ENCODE measurements at regions not wholly inside any gene's neighbourhood (a gene's known extent, or its start where the extent isn't known, plus 50 kb on each side); places are given as distances from the start of the nearest gene placed in this dataset.
A peak's percentile ranks its signal among the peaks of the same experiment; 100 is the strongest.
"Not testable (repeated sequence)": the region's sequence is repeated elsewhere in the genome, so short reads cannot be mapped to it uniquely, and the experiment has no call there.

- H4K91ac ChIP-seq (ENCODE audit: insufficient read depth, low read depth, low read length); CTCF ChIA-PET; H2BK120ac ChIP-seq (ENCODE audit: low read depth, low read length); H3K9ac ChIP-seq (ENCODE audit: low read depth, low read length); H3K4me1 ChIP-seq (ENCODE audit: control insufficient read depth, insufficient read depth, low read length); H3K4me2 ChIP-seq (ENCODE audit: low read depth, low read length); H3K27me3 ChIP-seq (ENCODE audit: control insufficient read depth, insufficient read depth, low read length); H3K79me1 ChIP-seq (ENCODE audit: low read depth in 1 of 2, low read length in 2 of 2); POLR2A ChIA-PET (ENCODE audit: unreplicated experiment); dilution Hi-C loops (cut with HindIII; ENCODE audit: low sequenced_read_pairs, unreplicated experiment); H3K4ac ChIP-seq (ENCODE audit: low read depth, low read length); H3K27ac ChIP-seq (ENCODE audit: insufficient read depth, low read length); H2AK5ac ChIP-seq (ENCODE audit: low read depth, low read length); H4K8ac ChIP-seq (ENCODE audit: low read depth in 2 of 2, low read length in 2 of 2); intact Hi-C loops (cut with micrococcal nuclease); H3K9me1 ChIP-seq (ENCODE audit: insufficient read depth, low read length); in situ Hi-C loops (cut with MboI; ENCODE audit: low sequenced_read_pairs); H2BK15ac ChIP-seq (ENCODE audit: low read depth, low read length); H3K18ac ChIP-seq (ENCODE audit: low read depth, low read length); ATAC-seq (ENCODE audit: low read depth); H2BK5ac ChIP-seq (ENCODE audit: low read depth, low read length, poor library complexity, severe bottlenecking); H3K23ac ChIP-seq (ENCODE audit: low read depth, low read length); H3K4me3 ChIP-seq (ENCODE audit: insufficient read depth, low read depth, low read length); H3K14ac ChIP-seq (replicated peaks; ENCODE audit: low read depth, low read length); BruUV-seq (replicated peaks); H3K36me3 ChIP-seq (ENCODE audit: control insufficient read depth, insufficient read depth, low read length); H3K56ac ChIP-seq (ENCODE audit: extremely low read depth, insufficient read depth, low read length); H2BK20ac ChIP-seq (ENCODE audit: low read depth, low read length); H4K20me1 ChIP-seq (ENCODE audit: insufficient read depth, low read length); H2AFZ ChIP-seq (replicated peaks; ENCODE audit: low read length, poor library complexity); H2AK9ac ChIP-seq (replicated peaks; ENCODE audit: low read depth, low read length, poor library complexity); DNase-seq; H4K5ac ChIP-seq (ENCODE audit: low read depth, low read length): not testable (repeated sequence)
- 0 out of 2 replicates have a peak, but pooled peaks have one; percentile 8 for TF ChIP-seq CEBPB (IDR thresholded peaks at IDR 0.05; ENCODE audit: low read depth, low read length)
- peaks cover 51% of the 10 kb centered on the region for H3K9me3 ChIP-seq (ENCODE audit: control insufficient read depth, insufficient read depth, low read length)
- 61% methylated on average over 1 of the region's 4 CpGs; no CpG with 5 or more reads in 1 of the 2 experiments for WGBS, 2 experiments (ENCODE audit: extremely low coverage in 2 of 2, insufficient read length in 1 of 2)
These were observed 102.9 kb upstream of the TPTE start for GRCh38 chr21:10418250-10419048.

GRCh38 chr21:10421199-10421598 lies 100.2 kb upstream of the TPTE start:
- H3K14ac ChIP-seq (replicated peaks; ENCODE audit: low read depth, low read length); H3K36me3 ChIP-seq (ENCODE audit: control insufficient read depth, insufficient read depth, low read length); H2BK120ac ChIP-seq (ENCODE audit: low read depth, low read length); H2AFZ ChIP-seq (replicated peaks; ENCODE audit: low read length, poor library complexity); H4K91ac ChIP-seq (ENCODE audit: insufficient read depth, low read depth, low read length); DNase-seq; H3K23ac ChIP-seq (ENCODE audit: low read depth, low read length); H4K5ac ChIP-seq (ENCODE audit: low read depth, low read length); H2AK9ac ChIP-seq (replicated peaks; ENCODE audit: low read depth, low read length, poor library complexity); H2BK20ac ChIP-seq (ENCODE audit: low read depth, low read length); H2BK5ac ChIP-seq (ENCODE audit: low read depth, low read length, poor library complexity, severe bottlenecking); H3K4me2 ChIP-seq (ENCODE audit: low read depth, low read length); intact Hi-C loops (cut with micrococcal nuclease); H3K4me3 ChIP-seq (ENCODE audit: insufficient read depth, low read depth, low read length); H2AK5ac ChIP-seq (ENCODE audit: low read depth, low read length); H2BK15ac ChIP-seq (ENCODE audit: low read depth, low read length); dilution Hi-C loops (cut with HindIII; ENCODE audit: low sequenced_read_pairs, unreplicated experiment); POLR2A ChIA-PET (ENCODE audit: unreplicated experiment); H3K56ac ChIP-seq (ENCODE audit: extremely low read depth, insufficient read depth, low read length); in situ Hi-C loops (cut with MboI; ENCODE audit: low sequenced_read_pairs); H3K4ac ChIP-seq (ENCODE audit: low read depth, low read length); H3K27me3 ChIP-seq (ENCODE audit: control insufficient read depth, insufficient read depth, low read length); H3K9ac ChIP-seq (ENCODE audit: low read depth, low read length); H3K18ac ChIP-seq (ENCODE audit: low read depth, low read length); H4K20me1 ChIP-seq (ENCODE audit: insufficient read depth, low read length); H3K79me1 ChIP-seq (ENCODE audit: low read depth in 1 of 2, low read length in 2 of 2); H3K27ac ChIP-seq (ENCODE audit: insufficient read depth, low read length); H4K8ac ChIP-seq (ENCODE audit: low read depth in 2 of 2, low read length in 2 of 2); H3K4me1 ChIP-seq (ENCODE audit: control insufficient read depth, insufficient read depth, low read length); CTCF ChIA-PET; BruUV-seq (replicated peaks); H3K9me1 ChIP-seq (ENCODE audit: insufficient read depth, low read length); ATAC-seq (ENCODE audit: low read depth): not testable (repeated sequence)
- H3K9me3 ChIP-seq (ENCODE audit: control insufficient read depth, insufficient read depth, low read length), result peaks cover 46% of the 10 kb centered on the region
- 48% methylated on average over 4 of the region's 4 CpGs; no CpG with 5 or more reads in 1 of the 2 experiments for WGBS, 2 experiments (ENCODE audit: extremely low coverage in 2 of 2, insufficient read length in 1 of 2)

All from IMR-90 (cell line).